Right lobe of liver (tissue), 4 donors: ENCODE measurements at regions not wholly inside any gene's neighbourhood (a gene's known extent, or its start where the extent isn't known, plus 50 kb on each side); places are given as distances from the start of the nearest gene placed in this dataset.

Source experiments
- CTCF ChIP-seq, 4 donors: fragments of 200-600 bp in 3 of 4; fragments of 450-650 bp in 1 of 4; IDR thresholded peaks; one replicate each; pipeline versions ENCODE4 v1.5.1 to v1.8.0; 2016 to 2022; ENCODE audit warnings: antibody characterized with exemption in 4 of 4, mild to moderate bottlenecking in 2 of 4
- POLR2A ChIP-seq: fragments of 450-650 bp; IDR thresholded peaks from one replicate; pipeline ENCODE4 v1.6.1; 2017; ENCODE audit warnings: antibody characterized with exemption, mild to moderate bottlenecking
- donor health status: DM: no; HTN: no; CAD: no.
- donor health status: DM: no; HTN: no; CAD: no.
- donor health status: DM: no; HTN: yes; CAD: no.

- no peak for TF ChIP-seq CTCF (IDR thresholded peaks at IDR 0.05)
- TF ChIP-seq POLR2A: no peak
Measured at GRCh38 chr6:74805916-74806696, 399.7 kb downstream of the COL12A1 start.
